K562 (cell line): ENCODE measurements at regions not wholly inside any gene's neighbourhood (a gene's known extent, or its start where the extent isn't known, plus 50 kb on each side); places are given as distances from the start of the nearest gene placed in this dataset.

ENCODE experiments used
- ATAC-seq: fragments of 200-7000 bp; cut with Tn5 transposase; 3 replicates; pipeline ENCODE4 v1.9.1; 2020; ENCODE audit warnings: moderate library complexity
- BruUV-seq: library from RNA; stranded (reverse); fragments of 400-500 nt; replicated peaks from 2 replicates; lab custom pipeline; 2021; lab: Mats Ljungman, UMichigan
- CTCF ChIA-PET: fragments of 300-600 bp; formaldehyde crosslinking; extraction: SDS; loops from one replicate; lab custom pipeline; 2021; ENCODE audit warnings: low intra/inter-chr PET ratio; lab: Yijun Ruan, JAX
- POLR2A ChIA-PET: fragments of 300-600, 350-650 bp; sonication (Branson Sonifier 250); formaldehyde crosslinking; extraction: SDS; loops from one replicate; lab custom pipeline; 2021; ENCODE audit warnings: antibody characterized with exemption, inconsistent platforms; lab: Yijun Ruan, JAX
- DNase-seq, 4 experiments: peaks; one replicate each; pipeline versions ENCODE4 v3.0.0 to v3.0.0-alpha.2; 2011 to 2018; ENCODE audit warnings: low spot score in 3 of 4, mixed read lengths in 3 of 4; ENCODE audit errors: extremely low read depth in 1 of 4
- FAIRE-seq: peaks from 2 replicates; lab custom pipeline; 2011; peaks lifted over from hg19 to GRCh38; lab: Jason Lieb, UNC
- H2AFZ ChIP-seq: 2 replicates; pipeline ENCODE4 v1.6.0; 2011; ENCODE audit warnings: low read depth, low read length, control low read depth, inconsistent platforms
- H3K27ac ChIP-seq: fragments of 200-600 bp; 3 replicates; pipeline ENCODE4 v1.8.0; 2011; ENCODE audit warnings: low read depth, mild to moderate bottlenecking, control low read depth, inconsistent platforms, low read length, moderate library complexity, mixed read lengths; ENCODE audit errors: extremely low read depth
- H3K27me3 ChIP-seq, 2 experiments: fragments of 300-600 bp in 1 of 2; 2 replicates in 1 of 2; 3 replicates in 1 of 2; pipeline versions ENCODE4 v1.6.0 to v1.8.0; 2011; ENCODE audit warnings: inconsistent platforms in 2 of 2, low read length in 2 of 2, mild to moderate bottlenecking in 1 of 2, mixed read lengths in 1 of 2, moderate library complexity in 1 of 2; ENCODE audit not compliant: control insufficient read depth in 2 of 2, insufficient read depth in 2 of 2
- H3K36me3 ChIP-seq: fragments of 300-600 bp; 3 replicates; pipeline ENCODE4 v1.8.0; 2011; ENCODE audit warnings: mild to moderate bottlenecking, low read length, inconsistent platforms; ENCODE audit not compliant: control insufficient read depth, insufficient read depth
- H3K4me1 ChIP-seq, 2 experiments: fragments of 200-600 bp in 1 of 2; replicated peaks in 1 of 2; 2 replicates in 1 of 2; 3 replicates in 1 of 2; pipeline versions ENCODE4 v1.5.1 to v1.8.0; 2011; ENCODE audit warnings: inconsistent platforms in 2 of 2, low read length in 2 of 2, mild to moderate bottlenecking in 1 of 2, mixed read lengths in 1 of 2, moderate library complexity in 1 of 2; ENCODE audit not compliant: control insufficient read depth in 2 of 2, insufficient read depth in 2 of 2
- H3K4me2 ChIP-seq: 2 replicates; pipeline ENCODE4 v1.6.1; 2011; ENCODE audit warnings: low read length, control low read depth, inconsistent platforms, mixed read lengths; ENCODE audit not compliant: insufficient read depth
- H3K4me3 ChIP-seq: fragments of 200-600 bp; sonication (generic), shearing (Covaris generic); 2 replicates; pipeline ENCODE4 v1.5.1; 2016; ENCODE audit warnings: control low read depth, inconsistent platforms
- H3K79me2 ChIP-seq: fragments of 200-600 bp; 3 replicates; pipeline ENCODE4 v1.8.0; 2011; ENCODE audit warnings: low read length, inconsistent platforms; ENCODE audit not compliant: control insufficient read depth, insufficient read depth
- H3K9ac ChIP-seq, 2 experiments: 2 replicates each; pipeline versions ENCODE4 v1.6.0 to v1.6.1; 2011; ENCODE audit warnings: low read depth in 2 of 2, low read length in 2 of 2, control low read depth in 1 of 2, inconsistent platforms in 1 of 2, mild to moderate bottlenecking in 1 of 2, mixed read lengths in 1 of 2; ENCODE audit not compliant: insufficient read depth in 1 of 2
- H3K9me1 ChIP-seq: one replicate; pipeline ENCODE4 v1.6.0; 2011; ENCODE audit warnings: inconsistent platforms, mild to moderate bottlenecking, low read length, moderate library complexity; ENCODE audit not compliant: control insufficient read depth, insufficient read depth
- H3K9me3 ChIP-seq: replicated peaks from 2 replicates; pipeline ENCODE4 v1.5.1; 2011; ENCODE audit warnings: low read depth, low read length, inconsistent platforms; ENCODE audit not compliant: control insufficient read depth, insufficient read depth
- H4K20me1 ChIP-seq: replicated peaks from 2 replicates; pipeline ENCODE4 v1.6.1; 2011; ENCODE audit warnings: low read length, inconsistent platforms, mixed read lengths; ENCODE audit not compliant: control insufficient read depth, insufficient read depth
- GTF2A2 ChIP-seq: IDR thresholded peaks from 2 replicates; pipeline ENCODE4 v1.6.1; 2016; ENCODE audit warnings: mild to moderate bottlenecking, missing genetic modification characterization, missing compliant biosample characterization
- HMGXB4 ChIP-seq: sonication (generic); formaldehyde crosslinking; IDR thresholded peaks from 2 replicates; pipeline ENCODE4 v1.8.1; 2023; ENCODE audit warnings: mild to moderate bottlenecking, missing genetic modification reagents
- MAFG ChIP-seq: fragments of 450-650 bp; conservative IDR thresholded peaks from 2 replicates; pipeline ENCODE4 v1.6.1; 2016; ENCODE audit warnings: missing genetic modification characterization, missing compliant biosample characterization
- NR1H2 ChIP-seq: sonication (generic); formaldehyde crosslinking; IDR thresholded peaks from 2 replicates; pipeline ENCODE4 v1.4.0; 2020; ENCODE audit warnings: mild to moderate bottlenecking, missing genetic modification reagents
- ZFP1 ChIP-seq: fragments of 450-650 bp; formaldehyde crosslinking; IDR thresholded peaks from 2 replicates; pipeline ENCODE4 v1.4.0; 2020; ENCODE audit warnings: mild to moderate bottlenecking, mixed read lengths
- ZNF140 ChIP-seq: fragments of 250-450 bp; sonication (Bioruptor Pico); IDR thresholded peaks from 2 replicates; pipeline ENCODE4 v1.8.0; 2021; ENCODE audit warnings: moderate library complexity, mild to moderate bottlenecking, inconsistent platforms
- in situ Hi-C: fragments of 300-500 bp; cut with MboI; formaldehyde crosslinking; loops from 4 replicates; pipeline ENCODE4 v1.15.0; 2018; ENCODE audit warnings: inconsistent platforms, mixed read lengths
- intact Hi-C: fragments of 100-400 bp; cut with micrococcal nuclease; formaldehyde crosslinking; loops from 2 replicates; pipeline ENCODE4 v1.14.2; 2022

GRCh38 chr5:30900367-30900766, 293.1 kb upstream of the CDH6 start:
- POLR2A ChIA-PET = no interaction called here
- no peak for TF ChIP-seq GTF2A2 (tag)
- TF ChIP-seq MAFG (tag) = no peak
- TF ChIP-seq HMGXB4 (CRISPR knock-in tag) = no peak
- TF ChIP-seq NR1H2 (CRISPR knock-in tag) = no peak
- no peak for TF ChIP-seq ZNF140 (CRISPR knock-in tag)
- no peak for TF ChIP-seq ZFP1 (CRISPR knock-in tag)
- TF ChIP-seq, all 486 proteins: peak for 0
- Histone ChIP-seq H3K4me1 (no peaks in the 10 kb centered on the region), H3K27ac (no peak overlapping the region), H3K9me1 (no peaks in the 10 kb centered on the region), H4K20me1 (no peaks in the 10 kb centered on the region), H2AFZ (no peak overlapping the region), H3K4me3 (no peak overlapping the region), H3K36me3 (no peaks in the 10 kb centered on the region), H3K79me2 (no peaks in the 10 kb centered on the region), H3K9ac (no peak overlapping the region), H3K4me2 (no peak overlapping the region), H3K27me3 (no peaks in the 10 kb centered on the region), H3K9me3 (no peaks in the 10 kb centered on the region; the same call in 1 of the 2 replicates)
- no peak for ATAC-seq
- FAIRE-seq = no peak
- in situ Hi-C loops (no loop called here), intact Hi-C loops (no loop called here)
- CTCF ChIA-PET = no interaction called here
- DNase-seq = no peak
- no TSS peak for BruUV-seq
